ENCODE measurements at regions not wholly inside any gene's neighbourhood (a gene's known extent, or its start where the extent isn't known, plus 50 kb on each side); places are given as distances from the start of the nearest gene placed in this dataset.

- peak in 1 of 2 donors; percentile 62 for DNase-seq (ENCODE audit: low spot score in 2 of 2)
- no peak overlapping the region for H3K4me3 ChIP-seq (ENCODE audit: low read depth, poor library complexity, severe bottlenecking)
- intact Hi-C loops (cut with DNase I; ENCODE audit: low total_unique reads) = no loop called here
- TF ChIP-seq POLR2A (IDR thresholded peaks at IDR 0.05) (no peak), CTCF (IDR thresholded peaks at IDR 0.05) (no peak)
- 91% methylated on average over 23 of the region's 23 CpGs for WGBS, 2 donors
Observed at GRCh38 chr6:169023161-169023874, 230.3 kb downstream of the THBS2 start.

- TF ChIP-seq CTCF (IDR thresholded peaks at IDR 0.05) (no peak), POLR2A (IDR thresholded peaks at IDR 0.05) (no peak)
- no peak for DNase-seq (ENCODE audit: low spot score in 2 of 2)
- 81 to 88% methylated on average over 12 of the region's 12 CpGs for WGBS, 2 donors
- H3K4me3 ChIP-seq (ENCODE audit: low read depth, poor library complexity, severe bottlenecking) = no peak overlapping the region
- intact Hi-C loops (cut with DNase I; ENCODE audit: low total_unique reads) = no loop called here
Observed at GRCh38 chr6:169022079-169022478, 231.6 kb downstream of the THBS2 start.

GRCh38 chr6:169020821-169021220 is 232.8 kb downstream of the THBS2 start:
- DNase-seq (ENCODE audit: low spot score in 2 of 2) = no peak
- TF ChIP-seq POLR2A (IDR thresholded peaks at IDR 0.05) = no peak
- no peak for TF ChIP-seq CTCF (IDR thresholded peaks at IDR 0.05)
- WGBS, 2 donors = 85 to 92% methylated on average over 8 of the region's 8 CpGs
- intact Hi-C loops (cut with DNase I; ENCODE audit: low total_unique reads) = no loop called here
- no peak overlapping the region for H3K4me3 ChIP-seq (ENCODE audit: low read depth, poor library complexity, severe bottlenecking)

- DNase-seq (ENCODE audit: low spot score in 2 of 2) = no peak
- WGBS, 2 donors = 51 to 64% methylated on average over 9 of the region's 9 CpGs
- no peak for TF ChIP-seq POLR2A (IDR thresholded peaks at IDR 0.05)
- TF ChIP-seq CTCF (IDR thresholded peaks at IDR 0.05) = no peak
- intact Hi-C loops (cut with DNase I; ENCODE audit: low total_unique reads) = no loop called here
- no peak overlapping the region for H3K4me3 ChIP-seq (ENCODE audit: low read depth, poor library complexity, severe bottlenecking)
Observed at GRCh38 chr6:169019727-169020491, 233.7 kb downstream of the THBS2 start.

- TF ChIP-seq CTCF (IDR thresholded peaks at IDR 0.05) (no peak), POLR2A (IDR thresholded peaks at IDR 0.05) (no peak)
- H3K4me3 ChIP-seq (ENCODE audit: low read depth, poor library complexity, severe bottlenecking) = no peak overlapping the region
- intact Hi-C loops (cut with DNase I; ENCODE audit: low total_unique reads) = no loop called here
- no peak for DNase-seq (ENCODE audit: low spot score in 2 of 2)
- WGBS, 2 donors = 89 to 93% methylated on average over 3 of the region's 3 CpGs
Observed at GRCh38 chr6:169019111-169019510, 234.5 kb downstream of the THBS2 start.
